Brain microvascular endothelial cell (primary cell): ENCODE measurements at regions not wholly inside any gene's neighbourhood (a gene's known extent, or its start where the extent isn't known, plus 50 kb on each side); places are given as distances from the start of the nearest gene placed in this dataset.
A peak's percentile ranks its signal among the peaks of the same experiment; 100 is the strongest.

ENCODE experiments used
- DNase-seq: peaks from one replicate; pipeline ENCODE4 v3.0.0-alpha.2; 2020
- H3K27ac ChIP-seq: fragments of 250-450 bp; sonication (Bioruptor Pico); 2 replicates; pipeline ENCODE4 v1.5.1; 2020; ENCODE audit warnings: mild to moderate bottlenecking, moderate library complexity
- H3K27me3 ChIP-seq: fragments of 250-450 bp; sonication (Bioruptor Pico); replicated peaks from 2 replicates; pipeline ENCODE4 v1.5.1; 2020; ENCODE audit warnings: mild to moderate bottlenecking
- H3K36me3 ChIP-seq: fragments of 250-450 bp; sonication (Bioruptor Pico); replicated peaks from 2 replicates; pipeline ENCODE4 v1.5.1; 2020; ENCODE audit warnings: mild to moderate bottlenecking
- H3K4me3 ChIP-seq: 2 replicates; pipeline ENCODE4 v1.5.1; 2011; ENCODE audit warnings: low read depth, mild to moderate bottlenecking, control low read depth, low read length, moderate library complexity
- CTCF ChIP-seq: IDR thresholded peaks from 2 replicates; pipeline ENCODE4 v1.5.1; 2011; ENCODE audit warnings: low read depth, mild to moderate bottlenecking, moderate library complexity, low read length, control low read depth, inconsistent platforms; ENCODE audit errors: missing control alignments
- in situ Hi-C: cut with HindIII; loops from 2 replicates; pipeline ENCODE4 v1.10.0; 2017; ENCODE audit warnings: low sequenced_read_pairs, low pct_ligation_motif_present

- no peak overlapping the region for H3K4me3 ChIP-seq
- no peaks in the 10 kb centered on the region for H3K36me3 ChIP-seq
- TF ChIP-seq CTCF, result no peak
- H3K27me3 ChIP-seq, result no peaks in the 10 kb centered on the region
- DNase-seq, result no peak
- in situ Hi-C loops, result no loop called here
- H3K27ac ChIP-seq, result no peak overlapping the region
These were observed 658.7 kb downstream of the TLL1 start for GRCh38 chr4:166531703-166532102.

DNA sequence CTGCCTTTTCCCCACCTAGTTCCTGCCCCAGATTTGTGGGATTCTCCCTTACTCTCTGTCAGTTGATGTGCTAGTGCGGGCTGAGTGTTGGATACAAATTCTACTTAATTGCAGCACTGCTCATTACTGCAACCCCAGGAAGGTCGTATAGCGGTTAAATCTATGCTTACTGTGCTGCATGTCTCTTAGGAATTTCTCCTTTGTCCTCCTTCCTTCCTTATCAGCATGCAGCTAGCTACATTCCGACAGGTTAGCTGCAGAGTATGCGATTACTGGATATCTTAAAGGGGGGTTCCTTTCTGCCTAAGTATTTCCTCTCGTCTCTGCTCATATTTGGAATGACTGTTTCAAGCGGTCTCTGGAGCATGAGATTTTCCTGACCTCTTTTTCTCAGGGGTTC is 662.8 kb downstream of the TLL1 start:
- in situ Hi-C loops, result no loop called here

DNA sequence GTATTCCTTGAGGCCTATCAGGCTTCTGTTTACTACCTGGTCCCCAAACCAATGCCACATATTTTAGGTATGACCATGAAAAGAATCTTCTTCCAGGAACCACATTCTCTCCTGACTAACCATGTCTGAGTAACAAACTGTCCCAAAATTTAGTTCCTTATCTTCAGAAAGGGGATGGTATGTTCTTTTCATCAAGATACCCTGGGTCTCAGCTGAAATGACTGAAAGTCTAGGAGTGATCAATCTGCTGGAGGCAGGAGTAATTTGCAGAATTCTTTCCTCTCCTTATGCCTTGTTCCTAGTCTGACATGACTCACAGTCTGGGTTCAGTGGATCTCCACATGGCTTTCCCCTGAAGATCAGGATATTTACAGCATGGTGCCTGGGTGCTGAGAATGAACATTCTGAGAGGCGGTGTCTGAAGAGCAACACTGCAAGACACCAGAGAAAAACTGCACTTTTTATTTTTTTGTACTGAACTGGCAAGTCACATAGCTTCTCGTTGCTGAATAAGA is 665.5 kb downstream of the TLL1 start:
- Histone ChIP-seq H3K36me3 (no peaks in the 10 kb centered on the region), H3K4me3 (no peak overlapping the region), H3K27me3 (no peaks in the 10 kb centered on the region), H3K27ac (no peak overlapping the region)
- in situ Hi-C loops, result no loop called here
- no peak for TF ChIP-seq CTCF
- peak; percentile 20 for DNase-seq

More for the DNA sequence above, 662.8 kb downstream of the TLL1 start:
- Histone ChIP-seq H3K36me3 (no peaks in the 10 kb centered on the region), H3K27me3 (no peaks in the 10 kb centered on the region), H3K4me3 (no peak overlapping the region), H3K27ac (no peak overlapping the region)
- TF ChIP-seq CTCF, result no peak
- DNase-seq, result no peak

GRCh38 chr4:166546009-166546408 is 673.0 kb downstream of the TLL1 start:
- TF ChIP-seq CTCF, result no peak
- H3K27me3 ChIP-seq, result no peaks in the 10 kb centered on the region
- H3K27ac ChIP-seq, result no peak overlapping the region
- no peak for DNase-seq
- H3K4me3 ChIP-seq, result no peak overlapping the region
- in situ Hi-C loops, result no loop called here
- no peaks in the 10 kb centered on the region for H3K36me3 ChIP-seq

DNA sequence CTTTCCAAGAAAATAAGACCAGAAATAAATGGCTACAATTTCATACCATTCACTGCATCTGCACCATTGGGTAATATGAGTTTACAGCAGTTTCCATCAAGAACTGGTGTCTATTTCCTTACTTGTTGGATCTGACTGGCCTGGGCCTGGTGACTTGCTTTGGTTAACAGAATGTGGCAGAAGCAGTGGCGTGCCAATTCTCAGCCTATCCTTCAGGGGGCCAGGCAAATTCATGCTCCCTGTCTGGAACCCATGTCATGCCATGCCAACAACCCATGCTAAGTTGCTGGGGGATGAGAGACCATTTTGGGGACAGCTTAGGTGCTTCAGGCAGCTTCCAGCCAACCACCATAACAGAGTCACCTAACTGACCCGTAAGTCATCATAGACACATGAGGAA is 656.7 kb downstream of the SPOCK3 start:
- Histone ChIP-seq H3K27ac (no peak overlapping the region), H3K4me3 (no peak overlapping the region), H3K36me3 (no peaks in the 10 kb centered on the region), H3K27me3 (no peaks in the 10 kb centered on the region)
- no peak for TF ChIP-seq CTCF
- in situ Hi-C loops, result loop anchor here (25.0 kb wide), 1 partner anchor 415 kb away; no protein-coding TSS in a partner anchor
- no peak for DNase-seq

DNA sequence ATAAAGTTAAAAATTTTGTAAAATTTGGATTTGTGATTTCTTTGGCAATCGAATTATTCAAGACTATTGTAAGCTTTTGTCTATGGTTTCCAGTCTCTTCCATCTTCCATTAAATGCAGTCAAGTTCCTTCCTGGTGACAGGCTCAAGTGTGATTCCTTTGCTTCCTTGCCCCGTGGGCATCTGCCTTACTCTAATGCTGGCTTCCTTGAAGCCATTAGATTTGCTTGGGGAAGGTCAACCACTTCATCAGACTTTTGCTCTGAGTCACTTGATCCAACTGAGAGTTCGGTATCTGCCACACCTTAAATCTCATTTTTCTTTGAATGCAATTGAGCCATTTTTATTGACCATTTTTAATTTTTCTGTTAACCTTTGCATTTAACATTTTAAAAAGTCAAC is 648.8 kb downstream of the SPOCK3 start:
- Histone ChIP-seq H3K27ac (no peak overlapping the region), H3K27me3 (no peaks in the 10 kb centered on the region), H3K36me3 (no peaks in the 10 kb centered on the region), H3K4me3 (no peak overlapping the region)
- in situ Hi-C loops, result loop anchor here (25.0 kb wide), 1 partner anchor 423 kb away; no protein-coding TSS in a partner anchor
- no peak for TF ChIP-seq CTCF
- DNase-seq, result no peak
